ENCODE measurements at regions not wholly inside any gene's neighbourhood (a gene's known extent, or its start where the extent isn't known, plus 50 kb on each side); places are given as distances from the start of the nearest gene placed in this dataset.

GRCh38 chr21:25281134-25281533 lies 326.1 kb downstream of the MRPL39 start:
- TF ChIP-seq, protein P1, sequence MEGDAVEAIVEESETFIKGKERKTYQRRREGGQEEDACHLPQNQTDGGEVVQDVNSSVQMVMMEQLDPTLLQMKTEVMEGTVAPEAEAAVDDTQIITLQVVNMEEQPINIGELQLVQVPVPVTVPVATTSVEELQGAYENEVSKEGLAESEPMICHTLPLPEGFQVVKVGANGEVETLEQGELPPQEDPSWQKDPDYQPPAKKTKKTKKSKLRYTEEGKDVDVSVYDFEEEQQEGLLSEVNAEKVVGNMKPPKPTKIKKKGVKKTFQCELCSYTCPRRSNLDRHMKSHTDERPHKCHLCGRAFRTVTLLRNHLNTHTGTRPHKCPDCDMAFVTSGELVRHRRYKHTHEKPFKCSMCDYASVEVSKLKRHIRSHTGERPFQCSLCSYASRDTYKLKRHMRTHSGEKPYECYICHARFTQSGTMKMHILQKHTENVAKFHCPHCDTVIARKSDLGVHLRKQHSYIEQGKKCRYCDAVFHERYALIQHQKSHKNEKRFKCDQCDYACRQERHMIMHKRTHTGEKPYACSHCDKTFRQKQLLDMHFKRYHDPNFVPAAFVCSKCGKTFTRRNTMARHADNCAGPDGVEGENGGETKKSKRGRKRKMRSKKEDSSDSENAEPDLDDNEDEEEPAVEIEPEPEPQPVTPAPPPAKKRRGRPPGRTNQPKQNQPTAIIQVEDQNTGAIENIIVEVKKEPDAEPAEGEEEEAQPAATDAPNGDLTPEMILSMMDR (IDR thresholded peaks at IDR 0.05; ENCODE audit: low read depth, low read length): no peak
- no peak for TF ChIP-seq EZH2phosphoT487 (IDR thresholded peaks at IDR 0.05; ENCODE audit: low read depth)

All from OCI-LY3 (cell line).